HG03520 (cell line): ENCODE measurements at regions not wholly inside any gene's neighbourhood (a gene's known extent, or its start where the extent isn't known, plus 50 kb on each side); places are given as distances from the start of the nearest gene placed in this dataset.

Source experiments
- ATAC-seq: cut with Tn5 transposase; IDR thresholded peaks from one replicate; pipeline ENCODE4 v1.9.1; 2021; ENCODE audit warnings: mild to moderate bottlenecking, moderate library complexity; ENCODE audit not compliant: unreplicated experiment

DNA sequence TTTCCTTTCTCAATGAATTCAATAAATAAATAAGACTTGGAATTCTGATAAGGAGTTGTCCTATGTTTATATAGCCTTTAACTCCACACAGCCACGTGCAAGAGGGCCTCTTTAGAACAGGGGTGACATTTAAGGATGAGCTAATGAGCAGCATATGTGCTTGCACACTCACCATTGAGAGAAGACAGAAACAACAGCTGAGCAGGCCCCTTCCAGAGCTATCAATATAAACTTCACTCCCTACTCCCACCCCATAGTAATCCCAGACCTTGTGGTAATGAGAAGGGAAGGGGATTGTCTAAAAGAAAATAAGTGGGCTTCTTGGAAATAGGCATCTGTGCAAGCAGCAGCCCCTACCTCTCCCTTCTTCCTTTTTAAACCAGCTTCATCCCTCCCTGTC is 176.0 kb downstream of the SEC16B start:
- ATAC-seq = no peak

DNA sequence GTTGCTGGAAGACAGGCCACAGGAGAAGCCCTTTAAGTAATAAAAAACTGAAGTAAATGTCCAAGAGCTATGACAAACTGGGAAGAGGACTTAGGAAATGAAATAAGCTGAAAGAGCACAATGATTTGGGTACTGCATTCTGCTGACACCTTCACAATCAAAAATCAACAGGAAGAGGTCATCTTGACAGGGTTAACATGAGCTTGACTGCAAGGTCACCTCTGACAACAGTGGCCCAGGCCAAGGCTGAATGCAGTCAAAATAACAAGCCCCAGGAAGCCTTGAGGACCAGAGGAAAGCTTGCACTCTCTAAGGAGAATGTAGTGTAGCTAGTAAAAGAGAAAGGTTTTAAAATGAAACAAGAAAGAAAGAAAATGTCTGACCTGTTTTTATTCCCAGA is 179.3 kb downstream of the SEC16B start:
- no peak for ATAC-seq

DNA sequence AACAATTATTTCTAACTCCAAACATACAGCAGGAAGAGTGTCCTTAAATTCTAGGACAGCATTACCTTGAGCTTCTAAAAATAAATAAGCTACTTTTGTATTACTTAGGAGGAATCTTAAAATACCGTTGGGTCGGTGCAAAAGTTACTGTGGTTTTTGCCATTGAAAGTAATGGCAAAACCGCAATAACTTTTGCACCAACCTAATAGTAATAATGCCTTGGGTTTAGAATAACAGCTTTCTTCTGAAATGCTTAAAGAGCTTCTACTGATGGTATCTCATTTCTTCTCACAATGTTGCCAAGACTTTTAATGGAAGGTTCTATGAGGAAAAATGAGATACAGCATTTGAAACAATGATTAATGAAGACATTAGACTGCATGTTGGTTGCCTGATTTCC is 179.9 kb downstream of the SEC16B start:
- ATAC-seq = no peak

DNA sequence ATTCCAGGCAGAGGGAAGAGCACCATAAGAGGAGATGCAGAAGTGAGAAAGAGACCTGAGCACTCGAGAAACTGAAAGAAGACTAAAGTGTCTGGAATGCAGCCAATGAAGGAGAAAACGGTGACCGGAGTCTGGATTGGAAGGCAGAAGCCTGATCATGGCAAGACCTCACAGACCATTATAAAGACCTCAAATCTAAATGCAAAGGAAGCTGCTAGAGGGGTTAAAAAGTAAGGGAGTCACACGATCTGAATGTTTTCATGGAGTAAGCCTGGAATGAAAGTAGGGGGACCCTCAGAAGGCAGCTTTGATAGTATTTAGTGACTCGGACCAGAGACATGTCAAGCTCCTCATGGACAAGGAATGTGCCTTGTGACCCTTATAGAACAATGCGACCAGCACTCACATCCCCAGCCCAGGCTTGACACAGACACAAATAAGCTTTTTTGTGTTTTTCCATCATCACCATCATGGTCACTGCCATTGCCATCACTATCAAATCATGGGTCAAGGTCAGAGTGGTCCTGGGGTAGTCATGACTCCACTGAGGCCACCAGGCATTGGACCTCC is 183.6 kb downstream of the SEC16B start:
- no peak for ATAC-seq

DNA sequence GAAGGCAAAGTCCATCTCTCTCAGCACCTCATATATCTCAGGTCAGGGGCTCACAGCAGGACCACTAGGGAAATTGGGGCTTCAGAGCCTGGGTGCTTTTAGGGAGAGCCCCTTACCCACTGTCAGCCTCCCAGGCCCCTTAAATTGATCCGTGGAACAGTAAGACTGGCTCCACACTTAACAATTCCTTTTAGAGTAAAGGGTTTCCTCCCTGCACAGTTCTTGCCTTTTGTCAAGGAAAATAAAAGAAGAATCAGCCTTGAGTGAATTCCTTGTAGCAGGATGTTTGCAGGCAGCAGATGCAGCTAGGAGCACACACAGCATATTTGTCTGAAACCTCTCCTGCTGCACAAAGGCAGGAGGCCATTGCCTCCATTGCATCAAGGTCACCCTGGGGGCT is 184.9 kb downstream of the SEC16B start:
- no peak for ATAC-seq

DNA sequence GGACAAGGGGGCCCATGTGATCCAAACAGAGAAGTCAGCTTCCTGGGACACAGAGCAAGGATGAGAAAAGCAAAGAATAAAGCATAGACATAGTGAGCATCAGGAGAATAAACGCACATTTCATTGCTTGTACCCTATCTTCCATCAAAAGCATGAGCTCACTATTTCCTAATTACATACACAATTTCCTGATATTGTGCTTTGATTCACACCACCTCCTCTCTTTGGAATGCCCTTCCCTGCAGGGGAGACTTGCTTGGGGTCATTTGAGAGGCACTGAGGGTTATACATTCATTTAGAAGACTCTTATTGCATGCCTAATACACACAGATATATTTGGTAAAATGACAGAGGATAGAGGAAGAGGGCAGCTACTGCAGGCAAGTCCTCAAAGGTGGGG is 185.4 kb downstream of the SEC16B start:
- no peak for ATAC-seq

DNA sequence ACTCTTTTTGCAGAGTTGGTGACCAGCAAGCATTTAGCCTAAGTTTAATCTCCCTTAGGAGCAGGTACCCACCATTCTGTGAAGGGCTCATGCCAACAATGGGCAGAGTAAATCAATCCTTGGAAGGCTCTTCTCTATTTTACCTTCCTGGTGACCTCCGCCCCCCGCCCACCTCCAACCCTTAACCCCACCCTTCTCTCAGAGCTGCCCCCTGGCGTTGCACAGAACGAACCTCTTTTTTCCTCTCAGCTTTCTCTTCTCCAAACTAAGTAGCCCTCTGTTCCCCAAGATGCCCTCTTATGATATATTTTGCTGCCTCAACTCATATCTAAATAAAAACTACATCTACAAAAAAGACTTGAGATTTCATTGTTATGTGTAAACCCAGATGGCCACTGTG is 186.8 kb downstream of the SEC16B start:
- no peak for ATAC-seq

DNA sequence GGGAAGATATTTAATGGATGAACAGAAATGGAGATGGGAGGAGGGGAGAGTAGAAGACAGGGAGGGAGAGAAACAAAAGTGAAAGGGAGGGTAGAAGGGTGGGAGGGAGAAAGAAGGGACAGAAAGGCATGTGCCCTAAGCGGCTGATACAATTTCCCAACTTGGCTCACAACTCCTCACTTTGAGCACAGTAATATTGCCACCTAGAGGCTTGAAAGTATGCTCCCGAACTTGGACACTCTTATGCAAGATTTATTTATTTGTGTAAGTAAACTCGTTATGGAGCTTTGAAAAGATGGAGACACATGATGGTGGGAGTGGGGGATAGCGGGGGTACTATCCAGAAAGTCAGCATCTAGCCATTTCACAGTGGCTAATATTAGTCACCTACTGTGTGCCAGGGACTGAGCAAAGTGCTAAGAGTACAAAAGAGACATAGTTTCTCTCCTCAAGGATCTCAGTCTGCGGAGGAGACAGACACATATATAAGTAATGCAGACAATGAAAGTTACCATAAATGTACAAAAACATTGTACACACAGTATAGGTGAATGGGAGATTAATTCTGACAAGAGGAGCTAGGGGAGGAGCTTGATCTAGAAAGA is 189.7 kb downstream of the SEC16B start:
- no peak for ATAC-seq

DNA sequence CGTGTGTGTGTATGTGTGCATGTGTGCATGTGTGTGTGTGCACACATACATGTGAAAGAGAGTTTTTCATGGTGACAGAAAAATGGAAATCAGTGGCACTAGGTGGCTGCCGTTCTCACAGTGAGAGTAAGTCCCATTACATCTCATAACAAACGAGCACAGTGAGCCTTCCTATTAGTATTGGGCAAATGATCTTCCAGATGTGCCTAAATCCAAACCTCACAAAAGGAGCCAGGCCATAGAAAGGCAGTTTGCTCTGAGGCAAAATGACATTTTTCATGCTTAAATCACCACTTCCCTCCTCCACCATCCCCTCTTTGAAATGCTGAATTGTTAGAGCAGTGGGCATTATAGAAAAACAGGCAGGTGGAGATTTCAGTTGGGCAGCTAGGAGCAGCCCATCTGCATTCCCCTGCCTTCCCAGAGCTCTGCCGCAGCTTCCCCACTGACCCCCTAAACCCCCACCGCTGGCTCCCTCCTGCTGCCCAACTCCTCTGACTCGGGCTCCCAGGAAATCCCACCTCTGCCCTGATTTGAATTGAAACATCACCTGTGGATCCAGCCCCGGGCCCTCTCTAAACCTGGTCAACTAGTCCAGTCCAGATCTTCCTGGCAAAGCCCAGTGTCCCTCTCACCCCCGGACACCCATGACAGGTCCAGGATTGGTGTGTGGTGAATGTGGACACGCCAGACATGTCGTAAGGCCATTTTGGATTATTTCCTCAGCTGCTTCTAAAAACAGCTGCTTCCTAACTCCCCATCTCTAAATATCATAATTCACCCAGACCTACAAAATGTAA is 190.5 kb downstream of the SEC16B start:
- no peak for ATAC-seq

DNA sequence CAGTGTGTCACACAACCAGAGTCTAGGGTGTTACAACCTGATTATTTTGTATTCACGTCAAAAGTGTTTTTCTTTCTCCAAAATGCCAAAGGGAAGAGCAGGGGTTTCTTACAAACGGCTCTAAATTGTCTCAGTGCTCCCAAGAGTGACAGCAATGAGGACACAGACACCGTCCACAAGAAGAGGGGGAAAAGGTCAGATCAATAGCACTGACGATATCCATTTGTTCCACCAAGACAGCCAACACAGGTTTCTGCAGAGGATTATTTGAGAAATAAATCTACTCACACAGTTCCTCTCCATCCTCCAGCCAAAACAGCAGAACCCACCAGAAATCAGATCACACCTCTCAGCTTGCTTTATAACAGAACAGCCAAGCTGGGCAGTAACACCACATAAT is 193.9 kb downstream of the SEC16B start:
- ATAC-seq = no peak

DNA sequence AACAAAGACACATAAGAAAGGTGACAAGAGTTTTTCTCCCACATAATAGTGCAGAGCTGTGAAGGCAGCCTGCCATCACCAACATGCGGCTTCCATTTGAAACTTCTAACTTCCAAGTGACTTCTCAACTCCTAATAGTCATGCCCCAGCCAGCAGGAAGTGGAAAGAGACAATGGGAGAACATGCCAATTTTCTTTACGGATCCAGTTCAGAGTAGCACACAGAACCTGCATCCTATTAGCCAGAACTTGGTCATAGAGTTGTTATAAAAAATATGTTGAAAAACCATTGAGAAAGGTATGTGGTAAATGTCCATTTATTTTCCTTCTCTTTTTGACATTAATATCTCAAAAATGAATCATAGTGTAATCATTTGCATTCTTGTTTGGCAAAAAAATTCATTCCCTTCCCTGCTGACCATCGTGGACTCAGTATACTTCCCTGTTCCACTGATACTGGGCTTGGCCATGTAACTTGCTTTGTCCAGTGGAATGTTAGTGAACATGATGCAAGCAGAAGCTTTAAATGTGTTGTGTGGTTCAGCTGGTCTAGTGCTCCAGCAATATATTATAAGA is 197.4 kb downstream of the SEC16B start:
- ATAC-seq = no peak

DNA sequence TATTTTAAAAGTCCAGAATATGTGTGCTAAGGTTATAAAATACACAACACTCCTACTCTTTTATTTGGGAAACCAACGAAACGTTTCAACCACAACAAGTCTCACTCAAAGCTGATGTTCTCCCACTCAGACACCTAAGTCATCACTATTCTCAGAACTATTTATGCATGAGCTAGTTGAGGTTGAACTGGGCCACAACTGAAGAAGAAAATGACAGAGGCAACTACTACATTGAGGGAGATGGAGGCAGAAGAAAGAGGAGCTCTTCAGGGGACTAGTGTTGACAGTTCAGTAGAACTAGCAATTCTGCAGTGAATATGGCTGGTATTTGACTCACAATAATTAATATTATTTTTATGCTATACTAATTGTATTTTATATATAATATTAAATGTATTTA is 198.2 kb downstream of the SEC16B start:
- ATAC-seq = no peak

DNA sequence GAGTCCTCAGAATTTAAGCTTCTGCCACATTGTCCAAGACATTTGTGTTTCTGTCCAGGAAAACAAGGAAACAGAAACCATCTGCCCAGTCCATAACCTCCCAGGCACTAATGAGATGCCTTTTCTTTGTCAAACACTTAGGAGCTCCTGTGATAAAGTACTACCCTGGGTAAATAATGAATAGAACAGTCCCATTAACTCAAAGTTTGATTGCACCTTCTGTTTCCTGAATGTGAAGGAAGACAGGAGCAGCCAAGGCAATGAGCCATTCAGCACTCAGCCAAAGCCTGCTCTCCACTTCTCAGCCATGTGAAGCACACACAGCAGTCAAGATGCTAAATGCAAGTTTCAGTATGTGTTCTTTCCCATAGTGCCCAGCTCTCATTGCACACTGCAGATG is 199.8 kb downstream of the SEC16B start:
- no peak for ATAC-seq

DNA sequence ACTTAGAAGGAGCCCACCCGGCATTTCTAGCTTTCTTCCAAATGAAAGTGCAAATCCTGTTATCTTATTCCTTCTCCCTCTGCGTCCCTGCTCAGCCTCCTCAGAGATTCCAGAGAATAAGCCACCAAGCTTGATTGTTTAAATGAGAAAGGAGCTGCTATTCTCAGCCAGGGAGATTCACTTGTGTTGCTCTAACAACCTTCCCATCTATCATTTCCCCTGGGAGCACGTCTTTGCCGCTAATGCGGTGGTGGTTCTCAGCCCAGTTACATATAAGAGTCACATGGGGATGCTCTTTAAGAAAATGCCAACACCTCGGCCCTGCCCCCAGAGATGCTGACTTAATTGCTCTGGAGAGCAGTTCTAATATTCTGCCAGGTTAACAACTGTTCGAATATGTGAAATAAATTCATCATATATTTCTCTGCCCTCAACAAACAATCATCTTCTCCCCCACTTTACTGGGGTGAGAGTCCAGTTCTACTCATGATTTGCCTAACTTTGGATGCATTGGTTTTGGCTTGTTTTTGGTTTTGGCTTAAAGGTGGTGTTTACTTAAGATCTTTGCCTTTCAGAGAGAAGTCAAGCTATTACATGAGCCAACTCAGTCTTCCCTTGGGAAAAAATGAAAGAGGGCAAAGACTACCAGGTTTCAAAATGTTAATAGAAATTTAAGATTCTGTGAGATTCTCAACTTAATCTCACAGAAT is 213.9 kb downstream of the SEC16B start:
- no peak for ATAC-seq

DNA sequence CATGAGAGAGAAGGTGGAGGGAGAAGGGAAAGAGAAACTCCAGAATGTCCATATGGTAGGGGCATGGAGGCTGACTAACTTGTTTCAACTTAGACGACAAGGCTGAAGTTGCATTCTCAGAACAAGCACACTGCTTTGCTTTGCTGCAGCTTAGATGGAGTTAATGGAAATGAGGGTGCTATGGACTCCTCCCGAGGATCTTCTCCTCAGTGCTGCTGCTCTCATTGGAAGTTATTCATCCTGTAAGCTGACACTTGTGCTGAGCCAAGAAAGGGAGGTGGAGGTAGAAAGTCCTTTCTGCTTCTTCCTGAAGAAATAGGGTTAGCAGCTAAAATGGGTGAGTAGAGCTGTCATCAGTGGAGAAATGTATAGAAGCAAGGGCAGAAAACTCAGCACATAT is 215.3 kb downstream of the SEC16B start:
- ATAC-seq = no peak

DNA sequence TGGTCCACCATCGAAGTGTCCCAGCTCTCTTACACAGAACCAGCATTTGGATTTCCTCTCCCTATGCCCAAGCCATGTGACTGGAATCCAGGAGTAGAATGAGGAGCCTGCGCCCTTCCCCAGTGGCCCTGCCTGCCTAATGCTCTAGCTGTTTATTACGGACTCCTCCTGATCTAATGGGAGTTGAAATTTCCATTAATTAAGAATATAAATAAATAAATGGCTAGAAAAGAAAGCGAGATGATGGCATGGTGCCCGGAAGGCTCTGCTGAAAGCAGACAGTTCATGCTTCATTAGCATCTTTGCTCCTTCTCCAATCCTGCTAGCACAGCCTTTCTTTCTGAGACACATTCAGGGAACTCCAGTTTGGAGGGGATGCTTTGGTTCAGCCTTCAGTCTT is 216.2 kb downstream of the SEC16B start:
- no peak for ATAC-seq

DNA sequence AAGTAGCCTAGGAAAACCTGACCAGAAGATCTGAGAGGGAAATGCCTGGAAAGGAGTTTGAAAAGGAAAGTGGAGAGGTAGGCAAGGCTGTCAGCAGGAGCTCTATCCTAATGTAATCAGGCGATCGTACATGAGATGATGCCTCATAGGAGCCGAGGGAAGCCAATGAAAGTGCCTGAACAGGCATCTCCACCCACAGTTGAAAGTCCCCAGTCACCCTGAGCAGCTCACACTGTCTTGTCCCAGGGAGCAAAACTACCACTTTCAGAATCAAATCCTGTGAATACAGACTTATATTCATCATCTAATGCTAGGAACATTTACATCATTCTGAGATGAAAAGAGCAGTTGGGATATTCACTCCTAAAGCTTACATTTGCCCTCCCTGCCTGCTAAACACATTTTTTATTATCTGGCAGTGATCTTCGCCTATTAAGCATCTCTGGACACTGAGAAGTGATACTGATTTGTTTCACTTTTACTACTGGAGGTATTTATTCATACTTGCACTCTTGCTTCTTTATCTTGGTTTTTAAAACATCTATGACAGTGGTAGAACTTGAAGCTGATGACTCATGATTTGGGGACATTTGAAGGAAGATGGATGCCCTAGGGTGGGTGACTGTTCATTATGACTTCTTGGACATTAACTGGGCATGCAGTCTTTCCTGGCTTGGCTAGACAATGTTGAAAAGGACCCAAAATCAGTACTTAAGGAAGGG is 221.6 kb downstream of the SEC16B start:
- ATAC-seq = no peak

DNA sequence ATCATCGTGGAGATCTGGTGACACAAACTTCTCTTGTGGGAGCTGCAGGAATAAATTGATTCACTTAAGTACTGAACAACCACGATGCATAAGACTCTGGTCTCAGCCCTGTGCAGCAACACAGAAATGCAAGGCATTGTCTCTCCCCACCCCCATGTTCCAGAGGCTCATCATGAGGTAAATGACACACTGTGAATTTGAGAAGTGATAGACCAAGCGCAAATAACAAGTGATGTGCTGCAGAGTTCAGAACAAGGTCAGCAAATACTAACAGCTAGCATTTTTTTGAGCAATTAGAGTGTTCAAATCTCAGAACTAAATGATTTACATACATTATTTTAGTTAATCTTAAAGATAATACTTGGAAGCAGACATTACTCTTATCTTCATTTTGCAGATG is 223.7 kb downstream of the SEC16B start:
- no peak for ATAC-seq

DNA sequence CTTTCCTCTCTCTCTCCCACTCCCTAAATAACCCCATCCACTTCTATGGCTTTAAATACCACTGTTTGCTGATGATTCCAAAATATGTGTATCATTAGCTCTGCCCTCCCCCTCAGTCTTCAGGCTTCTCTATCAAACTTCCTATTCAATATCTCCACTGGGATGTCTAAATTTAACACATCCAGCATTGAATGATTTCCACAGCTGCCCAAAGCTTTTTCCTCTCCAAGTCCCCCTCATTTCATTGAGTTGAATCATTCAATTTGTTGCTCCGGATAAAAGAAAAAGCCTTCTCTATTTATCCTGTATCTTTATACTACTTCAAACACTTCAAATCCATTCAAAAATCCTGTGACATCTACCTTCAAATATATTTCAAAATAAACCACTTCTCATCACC is 225.0 kb downstream of the SEC16B start:
- no peak for ATAC-seq

DNA sequence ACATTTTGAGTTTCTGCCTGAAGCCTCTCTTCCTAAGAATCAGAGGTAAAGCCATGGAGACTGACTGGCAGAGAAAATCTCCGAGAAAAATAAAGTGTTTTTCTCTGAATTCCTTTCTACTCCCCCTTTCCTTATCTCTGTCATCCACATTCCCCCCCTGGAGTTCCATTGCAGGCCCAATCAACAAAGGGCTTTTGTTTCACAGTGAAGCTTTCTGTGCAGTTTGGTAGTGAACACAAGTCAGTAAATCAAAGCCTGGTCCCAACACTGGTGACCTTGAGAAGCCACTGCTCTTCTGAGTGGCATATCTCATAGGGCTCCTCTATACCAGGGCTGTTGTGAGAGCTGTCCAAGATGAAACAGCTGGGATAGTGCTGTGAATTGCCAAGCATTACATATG is 228.4 kb downstream of the SEC16B start:
- ATAC-seq = no peak

DNA sequence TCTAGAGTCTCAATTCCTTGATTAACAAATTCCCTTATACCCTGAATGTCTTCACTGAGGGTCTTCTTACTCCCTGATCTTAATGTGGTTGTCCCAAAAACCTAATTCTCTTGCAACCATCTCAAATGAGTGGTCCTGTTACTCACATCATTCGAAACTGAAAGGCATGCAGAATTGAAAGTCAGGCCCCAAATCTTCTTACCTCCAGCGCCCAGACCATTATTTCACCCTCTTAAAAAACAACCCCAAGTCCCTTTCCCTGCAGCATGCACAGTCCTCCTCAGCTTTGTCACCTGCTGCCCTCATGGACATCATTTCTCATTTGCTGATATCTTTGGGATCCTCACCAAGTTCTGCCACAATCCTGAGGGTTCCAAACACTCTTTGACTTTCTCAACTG is 230.1 kb downstream of the SEC16B start:
- no peak for ATAC-seq
